ENCODE measurements at regions not wholly inside any gene's neighbourhood (a gene's known extent, or its start where the extent isn't known, plus 50 kb on each side); places are given as distances from the start of the nearest gene placed in this dataset.
"Not testable (repeated sequence)": the region's sequence is repeated elsewhere in the genome, so short reads cannot be mapped to it uniquely, and the experiment has no call there.

DNA sequence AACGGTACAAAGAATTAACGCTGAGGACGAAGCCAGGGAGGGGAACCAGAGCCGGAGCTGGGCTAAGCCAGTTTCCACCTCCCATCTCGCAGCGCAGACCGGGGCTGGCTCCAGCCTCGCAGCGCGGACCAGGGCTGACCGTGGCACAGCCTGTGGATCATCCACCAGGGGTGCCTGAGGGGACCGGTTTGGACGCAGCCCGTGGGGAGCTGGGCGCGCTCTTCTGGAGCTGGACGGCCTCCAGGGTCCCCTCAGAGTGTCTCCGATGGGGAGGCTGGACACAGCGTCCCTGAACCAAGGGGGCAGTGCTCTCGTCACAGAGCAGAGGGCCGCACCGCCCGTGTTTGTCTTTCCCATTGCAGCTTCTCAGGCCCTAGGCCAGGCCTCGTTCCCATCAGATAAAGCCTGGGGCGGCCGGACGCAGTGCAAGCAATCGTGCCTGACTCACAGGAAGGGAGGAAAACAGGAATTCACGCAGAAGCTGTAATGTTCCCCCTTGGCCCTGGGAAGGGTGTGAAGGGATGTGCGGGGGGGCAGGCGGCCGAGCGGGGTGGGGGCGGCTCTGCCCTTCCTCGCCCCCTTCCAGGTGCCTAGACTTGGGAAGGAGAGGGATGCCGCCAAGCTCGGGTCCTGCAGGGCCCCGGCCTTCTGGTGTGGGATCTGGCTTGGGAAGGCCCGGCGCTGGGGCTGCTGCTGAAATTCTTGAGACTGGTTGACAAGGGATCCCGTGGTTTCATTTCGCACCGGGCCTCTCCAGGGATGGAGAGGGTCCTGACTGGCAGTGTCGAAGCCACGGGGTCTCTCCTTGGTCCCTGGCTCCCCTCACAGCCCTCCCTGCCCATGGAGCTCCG is 148.1 kb upstream of the ZNF469 start:
- H3K36me3 ChIP-seq (replicated peaks in 1 of 2; ENCODE audit: control extremely low read depth in 1 of 2, control insufficient read depth in 1 of 2, extremely low read depth in 1 of 2, insufficient read depth in 2 of 2, low read length in 1 of 2); intact Hi-C loops (cut with micrococcal nuclease); ATAC-seq (ENCODE audit: low read depth); H3K27me3 ChIP-seq (replicated peaks in 1 of 4; ENCODE audit: control extremely low read depth in 1 of 4, control insufficient read depth in 3 of 4, insufficient read depth in 4 of 4, low read length in 3 of 4); H3K4me1 Mint-ChIP-seq; H3K27ac ChIP-seq (ENCODE audit: low read length in 2 of 2); H4K20me1 ChIP-seq (ENCODE audit: control insufficient read depth, insufficient read depth, low read length, poor library complexity, severe bottlenecking); DNase-seq; H3K9ac ChIP-seq (ENCODE audit: low read length); H3K9me3 ChIP-seq (ENCODE audit: control extremely low read depth in 1 of 3, control insufficient read depth in 2 of 3, insufficient read depth in 1 of 3, low read length in 2 of 3); H3K9me3 Mint-ChIP-seq (ENCODE audit: insufficient read depth); H3K4me2 ChIP-seq (replicated peaks; ENCODE audit: low read depth, low read length, poor library complexity, severe bottlenecking); CTCF ChIA-PET; H3K4me3 ChIP-seq (ENCODE audit: control extremely low read depth in 1 of 5, extremely low read depth in 1 of 5, insufficient read depth in 1 of 5, low read depth in 2 of 5, low read length in 4 of 5); H3K27ac Mint-ChIP-seq; H3K79me2 ChIP-seq (ENCODE audit: control insufficient read depth, insufficient read depth, low read length); H3K4me3 Mint-ChIP-seq; H2AFZ ChIP-seq (ENCODE audit: insufficient read depth, low read depth, low read length, poor library complexity, severe bottlenecking); H3K4me1 ChIP-seq (ENCODE audit: control insufficient read depth in 2 of 2, insufficient read depth in 2 of 2, low read length in 2 of 2): not testable (repeated sequence)
- WGBS (ENCODE audit: insufficient coverage): 86% methylated on average over 27 of the region's 46 CpGs
- peaks cover 18% of the 10 kb centered on the region for H3K27me3 Mint-ChIP-seq
- POLR2A ChIA-PET: interaction anchor here (0.6 kb wide), 1 partner anchor 22 kb away, joined by 7 read pairs; no protein-coding TSS in a partner anchor

DNA sequence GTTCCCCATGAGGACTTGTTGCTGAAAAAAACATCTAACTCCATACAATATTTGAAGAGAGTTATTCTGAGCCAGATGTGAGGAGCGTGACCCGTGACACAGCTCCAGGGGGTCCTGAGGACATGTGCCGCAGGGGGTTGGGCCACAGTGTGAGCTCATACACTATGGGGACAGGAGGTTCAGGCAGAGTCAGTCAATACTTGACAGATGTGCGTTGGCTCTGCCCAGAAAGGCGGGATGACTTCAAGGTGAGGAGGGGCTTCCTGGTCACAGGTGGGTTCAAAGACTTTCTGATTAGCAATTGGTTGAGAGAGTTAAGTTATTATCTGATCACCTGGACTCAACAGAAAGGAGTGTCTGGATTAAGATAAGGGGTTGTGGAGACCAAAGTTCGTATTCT is 147.1 kb upstream of the ZNF469 start:
- H3K27me3 ChIP-seq (replicated peaks in 1 of 4; ENCODE audit: control extremely low read depth in 1 of 4, control insufficient read depth in 3 of 4, insufficient read depth in 4 of 4, low read length in 3 of 4); H3K27ac ChIP-seq (ENCODE audit: low read length in 2 of 2); CTCF ChIA-PET; H3K9ac ChIP-seq (ENCODE audit: low read length); H3K4me2 ChIP-seq (replicated peaks; ENCODE audit: low read depth, low read length, poor library complexity, severe bottlenecking); H3K27ac Mint-ChIP-seq; H3K4me3 ChIP-seq (ENCODE audit: control extremely low read depth in 1 of 5, extremely low read depth in 1 of 5, insufficient read depth in 1 of 5, low read depth in 2 of 5, low read length in 4 of 5); H3K9me3 Mint-ChIP-seq (ENCODE audit: insufficient read depth); H3K4me1 Mint-ChIP-seq; H3K36me3 ChIP-seq (replicated peaks in 1 of 2; ENCODE audit: control extremely low read depth in 1 of 2, control insufficient read depth in 1 of 2, extremely low read depth in 1 of 2, insufficient read depth in 2 of 2, low read length in 1 of 2); POLR2A ChIA-PET; H3K9me3 ChIP-seq (ENCODE audit: control extremely low read depth in 1 of 3, control insufficient read depth in 2 of 3, insufficient read depth in 1 of 3, low read length in 2 of 3); H4K20me1 ChIP-seq (ENCODE audit: control insufficient read depth, insufficient read depth, low read length, poor library complexity, severe bottlenecking); H2AFZ ChIP-seq (ENCODE audit: insufficient read depth, low read depth, low read length, poor library complexity, severe bottlenecking); H3K4me3 Mint-ChIP-seq; intact Hi-C loops (cut with micrococcal nuclease); H3K4me1 ChIP-seq (ENCODE audit: control insufficient read depth in 2 of 2, insufficient read depth in 2 of 2, low read length in 2 of 2); ATAC-seq (ENCODE audit: low read depth); DNase-seq; H3K79me2 ChIP-seq (ENCODE audit: control insufficient read depth, insufficient read depth, low read length): not testable (repeated sequence)
- 81% methylated on average over 3 of the region's 6 CpGs for WGBS (ENCODE audit: insufficient coverage)
- H3K27me3 Mint-ChIP-seq: peaks cover 18% of the 10 kb centered on the region

DNA sequence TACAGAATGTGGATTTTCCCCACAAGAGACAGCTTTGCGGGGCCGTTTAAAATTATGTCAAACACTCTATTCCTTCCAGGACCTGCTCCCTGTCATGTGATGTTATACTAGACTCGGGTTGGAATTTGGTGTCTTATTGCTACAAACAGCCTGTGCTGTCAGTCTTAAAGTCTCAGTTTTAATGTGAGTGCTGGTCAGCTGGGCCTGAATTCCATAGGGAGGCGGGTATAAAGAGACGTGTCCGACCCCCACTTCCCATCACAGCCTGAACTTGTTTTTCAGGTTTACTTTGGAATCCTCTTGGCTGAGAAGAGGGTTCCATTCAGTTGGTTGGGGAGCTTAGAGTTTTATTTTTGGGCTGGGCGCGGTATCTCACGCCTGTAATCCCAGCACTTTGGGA is 146.5 kb upstream of the ZNF469 start:
- no CpG with 5 or more reads among the region's 9 CpGs for WGBS (ENCODE audit: insufficient coverage)
- H3K4me1 Mint-ChIP-seq; H3K4me3 ChIP-seq (ENCODE audit: control extremely low read depth in 1 of 5, extremely low read depth in 1 of 5, insufficient read depth in 1 of 5, low read depth in 2 of 5, low read length in 4 of 5); H3K36me3 ChIP-seq (replicated peaks in 1 of 2; ENCODE audit: control extremely low read depth in 1 of 2, control insufficient read depth in 1 of 2, extremely low read depth in 1 of 2, insufficient read depth in 2 of 2, low read length in 1 of 2); H3K9me3 Mint-ChIP-seq (ENCODE audit: insufficient read depth); H2AFZ ChIP-seq (ENCODE audit: insufficient read depth, low read depth, low read length, poor library complexity, severe bottlenecking); H3K4me3 Mint-ChIP-seq; POLR2A ChIA-PET; ATAC-seq (ENCODE audit: low read depth); H3K9ac ChIP-seq (ENCODE audit: low read length); H3K4me2 ChIP-seq (replicated peaks; ENCODE audit: low read depth, low read length, poor library complexity, severe bottlenecking); H3K79me2 ChIP-seq (ENCODE audit: control insufficient read depth, insufficient read depth, low read length); CTCF ChIA-PET; H3K9me3 ChIP-seq (ENCODE audit: control extremely low read depth in 1 of 3, control insufficient read depth in 2 of 3, insufficient read depth in 1 of 3, low read length in 2 of 3); DNase-seq; H3K4me1 ChIP-seq (ENCODE audit: control insufficient read depth in 2 of 2, insufficient read depth in 2 of 2, low read length in 2 of 2); intact Hi-C loops (cut with micrococcal nuclease); H3K27me3 ChIP-seq (replicated peaks in 1 of 4; ENCODE audit: control extremely low read depth in 1 of 4, control insufficient read depth in 3 of 4, insufficient read depth in 4 of 4, low read length in 3 of 4); H3K27ac ChIP-seq (ENCODE audit: low read length in 2 of 2); H4K20me1 ChIP-seq (ENCODE audit: control insufficient read depth, insufficient read depth, low read length, poor library complexity, severe bottlenecking); H3K27ac Mint-ChIP-seq: not testable (repeated sequence)
- peaks cover 18% of the 10 kb centered on the region for H3K27me3 Mint-ChIP-seq

DNA sequence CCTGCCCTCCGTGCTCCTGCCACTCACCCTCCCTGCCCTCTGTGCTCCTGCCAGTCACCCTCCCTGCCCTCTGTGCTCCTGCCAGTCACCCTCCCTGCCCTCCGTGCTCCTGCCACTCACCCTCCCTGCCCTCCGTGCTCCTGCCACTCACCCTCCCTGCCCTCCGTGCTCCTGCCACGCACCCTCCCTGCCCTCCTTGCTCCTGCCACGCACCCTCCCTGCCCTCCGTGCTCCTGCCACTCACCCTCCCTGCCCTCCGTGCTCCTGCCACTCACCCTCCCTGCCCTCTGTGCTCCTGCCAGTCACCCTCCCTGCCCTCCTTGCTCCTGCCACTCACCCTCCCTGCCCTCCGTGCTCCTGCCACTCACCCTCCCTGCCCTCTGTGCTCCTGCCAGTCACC is 145.4 kb upstream of the ZNF469 start:
- WGBS (ENCODE audit: insufficient coverage): 80% methylated on average over 1 of the region's 9 CpGs
- H3K27me3 Mint-ChIP-seq: peaks cover 18% of the 10 kb centered on the region
- not testable (repeated sequence) for H3K4me2 ChIP-seq (replicated peaks; ENCODE audit: low read depth, low read length, poor library complexity, severe bottlenecking)

More for the DNA sequence above, 145.4 kb upstream of the ZNF469 start:
- H3K4me3 Mint-ChIP-seq; intact Hi-C loops (cut with micrococcal nuclease); H3K27ac ChIP-seq (ENCODE audit: low read length in 2 of 2); H3K79me2 ChIP-seq (ENCODE audit: control insufficient read depth, insufficient read depth, low read length); H3K9me3 Mint-ChIP-seq (ENCODE audit: insufficient read depth); H3K27me3 ChIP-seq (replicated peaks in 1 of 4; ENCODE audit: control extremely low read depth in 1 of 4, control insufficient read depth in 3 of 4, insufficient read depth in 4 of 4, low read length in 3 of 4); CTCF ChIA-PET; H3K4me1 Mint-ChIP-seq; H3K36me3 ChIP-seq (replicated peaks in 1 of 2; ENCODE audit: control extremely low read depth in 1 of 2, control insufficient read depth in 1 of 2, extremely low read depth in 1 of 2, insufficient read depth in 2 of 2, low read length in 1 of 2); H2AFZ ChIP-seq (ENCODE audit: insufficient read depth, low read depth, low read length, poor library complexity, severe bottlenecking); POLR2A ChIA-PET; H4K20me1 ChIP-seq (ENCODE audit: control insufficient read depth, insufficient read depth, low read length, poor library complexity, severe bottlenecking); H3K9me3 ChIP-seq (ENCODE audit: control extremely low read depth in 1 of 3, control insufficient read depth in 2 of 3, insufficient read depth in 1 of 3, low read length in 2 of 3); H3K9ac ChIP-seq (ENCODE audit: low read length); DNase-seq; H3K4me3 ChIP-seq (ENCODE audit: control extremely low read depth in 1 of 5, extremely low read depth in 1 of 5, insufficient read depth in 1 of 5, low read depth in 2 of 5, low read length in 4 of 5); H3K27ac Mint-ChIP-seq; H3K4me1 ChIP-seq (ENCODE audit: control insufficient read depth in 2 of 2, insufficient read depth in 2 of 2, low read length in 2 of 2); ATAC-seq (ENCODE audit: low read depth): not testable (repeated sequence)
